Ishikawa (cell line): ENCODE measurements at regions not wholly inside any gene's neighbourhood (a gene's known extent, or its start where the extent isn't known, plus 50 kb on each side); places are given as distances from the start of the nearest gene placed in this dataset.

Source experiments
- CEBPB ChIP-seq: IDR thresholded peaks from 2 replicates; pipeline ENCODE4 v1.6.1; 2012
- EGR1 ChIP-seq: IDR thresholded peaks from 2 replicates; pipeline ENCODE4 v1.6.1; 2012
- EP300 ChIP-seq: IDR thresholded peaks from 2 replicates; pipeline ENCODE4 v1.6.1; 2012; ENCODE audit warnings: borderline replicate concordance
- FOXM1 ChIP-seq: IDR thresholded peaks from 2 replicates; pipeline ENCODE4 v1.6.1; 2012; ENCODE audit warnings: low read depth, borderline replicate concordance
- MAX ChIP-seq: IDR thresholded peaks from 2 replicates; pipeline ENCODE4 v1.6.1; 2012
- NFIC ChIP-seq: IDR thresholded peaks from 2 replicates; pipeline ENCODE4 v1.6.1; 2012
- RAD21 ChIP-seq: IDR thresholded peaks from 2 replicates; pipeline ENCODE4 v1.6.1; 2012; ENCODE audit warnings: low read depth
- REST ChIP-seq: IDR thresholded peaks from 2 replicates; pipeline ENCODE4 v1.6.1; 2012; ENCODE audit warnings: low read depth, mild to moderate bottlenecking
- TAF1 ChIP-seq: IDR thresholded peaks from 2 replicates; pipeline ENCODE4 v1.6.1; 2012; ENCODE audit warnings: low read depth, mild to moderate bottlenecking
- TCF12 ChIP-seq: IDR thresholded peaks from 2 replicates; pipeline ENCODE4 v1.6.1; 2012; ENCODE audit warnings: low read depth
- TEAD4 ChIP-seq: IDR thresholded peaks from 2 replicates; pipeline ENCODE4 v1.6.1; 2012
- ZBTB7A ChIP-seq: IDR thresholded peaks from 2 replicates; pipeline ENCODE4 v1.6.1; 2012; ENCODE audit warnings: low read depth

- no peak for TF ChIP-seq NFIC
- TF ChIP-seq FOXM1, result no peak
- TF ChIP-seq ZBTB7A, result no peak
- TF ChIP-seq TCF12, result no peak
- no peak for TF ChIP-seq TEAD4
- no peak for TF ChIP-seq REST
- no peak for TF ChIP-seq MAX
- TF ChIP-seq EP300, result no peak
- no peak for TF ChIP-seq CEBPB
- TF ChIP-seq EGR1, result no peak
- no peak for TF ChIP-seq RAD21
- no peak for TF ChIP-seq TAF1
Measured at GRCh38 chr9:28471261-28471660, 898.0 kb upstream of the C9orf72 start.
